Stimulated activated memory B cell treated with anti-CD40 and anti-IgM and Interleukin-4, amounts not matched to agents 10 μg/mL and 1 μg/mL and 100 μg/mL, for 72 hours (primary cell): ENCODE measurements at regions not wholly inside any gene's neighbourhood (a gene's known extent, or its start where the extent isn't known, plus 50 kb on each side); places are given as distances from the start of the nearest gene placed in this dataset.
"Not testable (repeated sequence)": the region's sequence is repeated elsewhere in the genome, so short reads cannot be mapped to it uniquely, and the experiment has no call there.

Source experiments
- ATAC-seq: fragments of 150-1000 bp; cut with Tn5 transposase; 2 replicates; pipeline ENCODE4 v1.10.0; 2021
- H3K27ac Mint-ChIP-seq: one replicate; pipeline ENCODE4 v1.8.0; 2022; ENCODE audit warnings: mild to moderate bottlenecking, mixed read lengths
- H3K27me3 Mint-ChIP-seq: one replicate; pipeline ENCODE4 v1.8.0; 2022; ENCODE audit warnings: mixed read lengths
- H3K36me3 Mint-ChIP-seq: one replicate; pipeline ENCODE4 v1.8.0; 2022; ENCODE audit warnings: mixed read lengths
- H3K4me1 Mint-ChIP-seq: one replicate; pipeline ENCODE4 v1.8.0; 2022; ENCODE audit warnings: mixed read lengths
- H3K4me3 Mint-ChIP-seq: one replicate; pipeline ENCODE4 v1.8.0; 2022; ENCODE audit warnings: mild to moderate bottlenecking, moderate library complexity, mixed read lengths
- H3K9me3 Mint-ChIP-seq: one replicate; pipeline ENCODE4 v1.8.0; 2022; ENCODE audit warnings: mixed read lengths

- H3K36me3 Mint-ChIP-seq, result no peaks in the 10 kb centered on the region
- ATAC-seq, result no peak
- H3K27ac Mint-ChIP-seq, result no peak overlapping the region
- no peaks in the 10 kb centered on the region for H3K9me3 Mint-ChIP-seq
- H3K27me3 Mint-ChIP-seq, result no peaks in the 10 kb centered on the region
- H3K4me3 Mint-ChIP-seq, result no peak overlapping the region
- no peaks in the 10 kb centered on the region for H3K4me1 Mint-ChIP-seq
Observed at GRCh38 chr2:16429431-16430145, 236.0 kb downstream of the CYRIA start.

DNA sequence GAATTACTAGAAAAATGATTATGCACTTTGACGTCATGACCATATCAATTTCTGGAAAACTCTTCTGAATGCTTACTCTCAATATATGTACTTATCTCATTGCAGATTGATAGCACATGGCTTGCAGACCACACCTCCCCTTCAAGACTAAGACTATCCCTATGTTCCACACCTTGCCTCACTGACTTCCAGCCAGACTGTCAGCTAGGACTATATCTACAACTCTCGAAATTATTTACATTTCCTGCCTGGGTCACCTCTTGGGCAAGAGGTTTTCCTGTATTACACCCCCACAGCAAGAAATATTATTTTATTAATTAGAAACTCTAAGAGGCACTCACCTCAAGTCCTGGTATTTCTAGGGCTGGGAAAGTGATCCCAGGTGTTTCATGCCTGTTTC, 236.6 kb downstream of the CYRIA start:
- Mint-ChIP-seq H3K9me3 (no peaks in the 10 kb centered on the region), H3K4me3 (no peak overlapping the region), H3K4me1 (no peaks in the 10 kb centered on the region), H3K27ac (no peak overlapping the region), H3K36me3 (no peaks in the 10 kb centered on the region), H3K27me3 (no peaks in the 10 kb centered on the region)
- no peak for ATAC-seq

- Mint-ChIP-seq H3K4me3 (no peak overlapping the region), H3K27me3 (no peaks in the 10 kb centered on the region), H3K27ac (no peak overlapping the region), H3K9me3 (no peaks in the 10 kb centered on the region), H3K36me3 (no peaks in the 10 kb centered on the region), H3K4me1 (no peaks in the 10 kb centered on the region)
- no peak for ATAC-seq
Observed at GRCh38 chr2:16425462-16426336, 239.9 kb downstream of the CYRIA start.

GRCh38 chr2:16420421-16420820, 245.2 kb downstream of the CYRIA start:
- Mint-ChIP-seq H3K9me3 (peaks cover 3% of the 10 kb centered on the region), H3K27me3 (peaks cover 4% of the 10 kb centered on the region), H3K4me1 (no peaks in the 10 kb centered on the region), H3K36me3 (no peaks in the 10 kb centered on the region), H3K4me3 (no peak overlapping the region), H3K27ac (no peak overlapping the region)
- no peak for ATAC-seq

DNA sequence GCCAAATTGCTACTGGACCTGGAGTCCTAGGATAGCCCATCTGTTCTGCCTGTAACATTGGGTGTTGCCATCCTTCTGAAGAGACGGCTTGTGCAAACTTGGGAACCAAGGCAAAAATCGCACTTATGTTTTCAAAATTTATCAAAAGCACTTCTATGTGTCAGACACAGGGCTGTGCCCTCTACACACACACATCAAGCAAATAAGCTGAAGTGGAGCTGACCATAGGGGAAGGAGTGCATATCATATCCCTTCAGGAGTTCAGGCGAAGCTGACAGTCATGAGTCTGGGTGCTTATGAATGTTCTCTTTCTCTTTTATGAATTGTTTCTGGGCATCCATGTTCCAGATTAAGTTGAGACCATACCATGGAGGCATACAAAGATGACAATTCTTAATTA, 247.9 kb downstream of the CYRIA start:
- H3K4me3 Mint-ChIP-seq, result no peak overlapping the region
- no peak for ATAC-seq
- no peak overlapping the region for H3K27ac Mint-ChIP-seq
- no peaks in the 10 kb centered on the region for H3K36me3 Mint-ChIP-seq
- H3K4me1 Mint-ChIP-seq, result no peaks in the 10 kb centered on the region
- peaks cover 5% of the 10 kb centered on the region for H3K9me3 Mint-ChIP-seq
- H3K27me3 Mint-ChIP-seq, result peaks cover 7% of the 10 kb centered on the region

DNA sequence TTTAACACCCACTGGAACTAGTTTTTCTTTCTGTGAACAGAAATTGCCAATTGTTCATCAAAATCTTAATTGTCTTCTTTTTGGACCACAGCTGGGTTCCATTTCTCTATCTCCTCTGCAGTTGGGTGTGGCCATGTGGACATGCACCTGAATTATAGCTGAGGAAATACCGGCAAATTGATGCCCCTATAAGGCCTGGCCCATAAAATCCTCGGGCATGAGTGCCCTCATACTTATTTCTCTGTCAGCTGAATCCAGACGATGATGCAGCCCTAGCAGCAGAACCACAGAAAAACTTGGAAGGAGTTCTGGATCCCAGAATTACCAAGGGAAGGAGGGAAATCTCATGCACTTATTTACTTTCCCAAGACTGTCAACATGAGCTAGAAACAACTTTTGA, 249.0 kb downstream of the CYRIA start:
- no peak for ATAC-seq
- no peak overlapping the region for H3K27ac Mint-ChIP-seq
- no peak overlapping the region for H3K4me3 Mint-ChIP-seq
- H3K27me3 Mint-ChIP-seq, result peaks cover 7% of the 10 kb centered on the region
- H3K36me3 Mint-ChIP-seq, result no peaks in the 10 kb centered on the region
- H3K9me3 Mint-ChIP-seq, result peaks cover 5% of the 10 kb centered on the region
- H3K4me1 Mint-ChIP-seq, result no peaks in the 10 kb centered on the region

DNA sequence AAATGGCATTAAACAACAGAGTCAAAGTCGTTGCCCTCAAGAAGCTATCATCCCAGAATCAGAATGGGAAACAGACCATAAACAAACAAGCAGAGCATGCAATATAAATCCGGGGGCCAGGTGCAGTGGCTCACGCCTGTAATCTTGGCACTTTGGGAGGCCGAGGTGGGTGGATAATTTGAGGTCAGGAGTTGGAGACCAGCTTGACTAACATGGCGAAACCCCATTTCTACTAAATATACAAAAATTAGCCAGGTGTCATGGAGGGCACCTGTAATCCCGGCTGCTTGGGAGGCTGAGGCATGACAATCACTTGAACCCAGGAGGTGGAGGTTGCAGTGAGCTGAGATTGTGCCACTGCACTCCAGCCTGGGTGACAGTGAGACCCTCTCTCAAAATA, 249.8 kb downstream of the CYRIA start:
- not testable (repeated sequence) for H3K4me3 Mint-ChIP-seq, H3K9me3 Mint-ChIP-seq, H3K27me3 Mint-ChIP-seq, H3K27ac Mint-ChIP-seq, H3K36me3 Mint-ChIP-seq, ATAC-seq, H3K4me1 Mint-ChIP-seq

DNA sequence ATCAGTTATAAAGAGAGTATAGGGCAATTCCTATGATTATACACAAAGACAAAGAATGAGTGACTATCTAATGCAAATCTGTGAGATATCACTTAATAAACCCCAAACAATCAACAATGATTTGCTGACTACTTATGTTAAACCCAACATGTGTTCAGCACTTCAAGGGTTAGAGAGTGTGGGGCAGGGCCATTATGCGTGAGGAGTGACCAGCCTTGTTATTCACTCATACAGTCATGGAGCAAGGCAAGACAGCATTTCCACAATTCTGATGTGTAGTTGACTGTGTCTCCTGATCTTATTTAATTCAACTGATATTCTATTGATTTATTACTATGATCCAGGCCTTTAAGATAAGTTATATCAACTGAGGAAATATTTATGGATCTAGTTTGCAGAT, 251.7 kb downstream of the CYRIA start:
- no peak overlapping the region for H3K4me3 Mint-ChIP-seq
- no peaks in the 10 kb centered on the region for H3K36me3 Mint-ChIP-seq
- H3K4me1 Mint-ChIP-seq, result no peaks in the 10 kb centered on the region
- no peak for ATAC-seq
- peaks cover 7% of the 10 kb centered on the region for H3K27me3 Mint-ChIP-seq
- H3K27ac Mint-ChIP-seq, result no peak overlapping the region
- H3K9me3 Mint-ChIP-seq, result peaks cover 13% of the 10 kb centered on the region

- ATAC-seq, result no peak
- H3K27ac Mint-ChIP-seq, result no peak overlapping the region
- H3K9me3 Mint-ChIP-seq, result peaks cover 13% of the 10 kb centered on the region
- H3K4me3 Mint-ChIP-seq, result no peak overlapping the region
- peaks cover 7% of the 10 kb centered on the region for H3K27me3 Mint-ChIP-seq
- H3K4me1 Mint-ChIP-seq, result no peaks in the 10 kb centered on the region
- no peaks in the 10 kb centered on the region for H3K36me3 Mint-ChIP-seq
Observed at GRCh38 chr2:16413285-16413684, 252.3 kb downstream of the CYRIA start.

DNA sequence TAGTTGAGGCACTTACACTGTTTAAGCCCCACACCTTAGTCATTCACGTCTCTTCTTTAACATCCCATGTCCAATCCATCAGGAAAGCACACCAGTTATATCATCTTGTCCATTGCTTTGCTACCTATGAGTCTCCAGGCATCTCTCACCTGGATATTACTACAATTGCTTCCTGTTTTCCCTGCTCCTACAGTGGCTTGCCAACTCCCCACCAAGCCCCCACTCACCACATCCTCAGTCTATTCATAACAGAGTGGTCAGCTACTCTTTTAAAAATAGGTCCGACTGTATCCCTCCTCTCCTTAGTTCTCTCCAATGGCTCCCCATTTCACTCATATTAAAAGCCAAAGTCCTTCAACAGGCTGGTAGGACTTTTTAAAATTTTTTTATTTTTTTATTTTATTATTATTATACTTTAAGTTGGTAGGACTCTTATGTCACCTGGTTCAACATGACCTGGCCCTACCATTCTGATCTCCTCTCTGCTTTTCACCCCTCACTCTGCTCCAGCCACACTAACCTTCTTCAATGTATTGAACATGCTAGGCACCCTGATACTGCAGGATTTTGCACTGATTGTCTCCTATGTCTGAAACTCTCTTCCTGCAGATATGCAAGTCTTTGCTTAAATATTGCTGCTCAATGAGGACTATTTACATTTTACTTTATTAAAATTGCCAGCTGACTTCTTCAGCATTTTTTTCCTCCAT, 253.2 kb downstream of the CYRIA start:
- H3K4me3 Mint-ChIP-seq, result no peak overlapping the region
- H3K27ac Mint-ChIP-seq, result no peak overlapping the region
- ATAC-seq, result no peak
- no peaks in the 10 kb centered on the region for H3K4me1 Mint-ChIP-seq
- peaks cover 7% of the 10 kb centered on the region for H3K27me3 Mint-ChIP-seq
- peaks cover 13% of the 10 kb centered on the region for H3K9me3 Mint-ChIP-seq
- no peaks in the 10 kb centered on the region for H3K36me3 Mint-ChIP-seq

- H3K27me3 Mint-ChIP-seq, result peaks cover 7% of the 10 kb centered on the region
- no peak overlapping the region for H3K4me3 Mint-ChIP-seq
- no peaks in the 10 kb centered on the region for H3K36me3 Mint-ChIP-seq
- no peak for ATAC-seq
- H3K27ac Mint-ChIP-seq, result no peak overlapping the region
- H3K9me3 Mint-ChIP-seq, result peaks cover 13% of the 10 kb centered on the region
- H3K4me1 Mint-ChIP-seq, result no peaks in the 10 kb centered on the region
Observed at GRCh38 chr2:16411788-16412187, 253.8 kb downstream of the CYRIA start.

GRCh38 chr2:16409849-16410248, 255.8 kb downstream of the CYRIA start:
- no peak for ATAC-seq
- Mint-ChIP-seq H3K27me3 (no peaks in the 10 kb centered on the region), H3K4me3 (no peak overlapping the region), H3K36me3 (no peaks in the 10 kb centered on the region), H3K27ac (no peak overlapping the region), H3K4me1 (no peaks in the 10 kb centered on the region), H3K9me3 (peaks cover 8% of the 10 kb centered on the region)

DNA sequence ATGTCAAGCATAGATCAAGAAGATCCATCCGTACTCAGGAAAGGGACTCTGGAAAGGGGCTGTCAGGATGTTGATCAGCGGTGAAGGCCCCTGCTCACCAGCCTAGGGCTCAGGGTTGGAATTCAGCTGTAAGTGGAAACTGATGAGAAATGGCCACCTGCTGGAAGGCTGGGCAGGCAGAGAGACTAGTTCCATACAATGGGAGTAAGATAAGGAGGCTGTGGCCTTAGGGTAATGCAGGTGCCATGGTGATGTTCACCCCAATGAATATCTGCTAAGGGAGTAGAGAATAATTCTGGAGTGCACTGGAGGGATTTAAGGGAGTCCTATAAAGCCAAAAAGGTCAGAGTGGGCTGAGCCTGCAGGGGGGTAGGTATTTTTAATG, 256.6 kb downstream of the CYRIA start:
- no peaks in the 10 kb centered on the region for H3K36me3 Mint-ChIP-seq
- ATAC-seq, result no peak
- no peak overlapping the region for H3K27ac Mint-ChIP-seq
- peaks cover 8% of the 10 kb centered on the region for H3K9me3 Mint-ChIP-seq
- no peaks in the 10 kb centered on the region for H3K27me3 Mint-ChIP-seq
- no peaks in the 10 kb centered on the region for H3K4me1 Mint-ChIP-seq
- no peak overlapping the region for H3K4me3 Mint-ChIP-seq

DNA sequence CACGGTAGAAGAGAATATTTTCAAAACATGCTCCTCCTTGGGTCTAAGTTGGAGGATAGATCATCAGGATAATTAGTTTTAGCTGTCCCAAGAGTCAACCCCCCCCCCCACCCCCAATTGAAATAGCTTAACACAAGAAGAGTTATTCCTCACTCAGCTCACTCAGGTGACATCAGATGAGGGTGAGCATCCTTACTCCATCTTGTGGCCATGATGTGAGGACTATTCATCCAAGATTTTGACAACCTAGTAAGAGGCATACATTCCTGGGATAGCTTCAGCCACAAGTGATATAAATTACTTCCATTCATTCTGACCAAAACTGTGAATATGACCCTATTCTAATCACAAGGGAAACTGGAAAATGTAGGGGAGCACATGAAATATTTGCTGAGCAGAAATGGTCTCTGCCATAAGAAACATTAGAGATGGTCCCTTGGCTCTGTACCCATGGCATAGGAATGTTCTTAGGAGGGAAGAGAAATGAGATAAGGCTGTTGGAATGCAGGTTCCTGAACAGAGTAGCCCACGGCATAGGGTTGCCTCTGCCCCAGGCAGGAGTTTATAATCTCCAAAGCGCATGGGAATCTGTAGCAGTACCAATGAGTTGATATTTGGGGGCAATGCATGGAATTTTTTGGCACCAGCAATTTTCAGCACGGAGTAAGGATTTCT, 257.2 kb downstream of the CYRIA start:
- ATAC-seq, result no peak
- Mint-ChIP-seq H3K27me3 (no peaks in the 10 kb centered on the region), H3K36me3 (no peaks in the 10 kb centered on the region), H3K4me1 (no peaks in the 10 kb centered on the region), H3K4me3 (no peak overlapping the region), H3K9me3 (peaks cover 8% of the 10 kb centered on the region), H3K27ac (no peak overlapping the region)

- H3K27ac Mint-ChIP-seq, result no peak overlapping the region
- H3K4me1 Mint-ChIP-seq, result no peaks in the 10 kb centered on the region
- peaks cover 8% of the 10 kb centered on the region for H3K9me3 Mint-ChIP-seq
- ATAC-seq, result no peak
- H3K4me3 Mint-ChIP-seq, result no peak overlapping the region
- no peaks in the 10 kb centered on the region for H3K27me3 Mint-ChIP-seq
- no peaks in the 10 kb centered on the region for H3K36me3 Mint-ChIP-seq
Observed at GRCh38 chr2:16407358-16407757, 258.3 kb downstream of the CYRIA start.
